ENCODE measurements at regions not wholly inside any gene's neighbourhood (a gene's known extent, or its start where the extent isn't known, plus 50 kb on each side); places are given as distances from the start of the nearest gene placed in this dataset.

DNA sequence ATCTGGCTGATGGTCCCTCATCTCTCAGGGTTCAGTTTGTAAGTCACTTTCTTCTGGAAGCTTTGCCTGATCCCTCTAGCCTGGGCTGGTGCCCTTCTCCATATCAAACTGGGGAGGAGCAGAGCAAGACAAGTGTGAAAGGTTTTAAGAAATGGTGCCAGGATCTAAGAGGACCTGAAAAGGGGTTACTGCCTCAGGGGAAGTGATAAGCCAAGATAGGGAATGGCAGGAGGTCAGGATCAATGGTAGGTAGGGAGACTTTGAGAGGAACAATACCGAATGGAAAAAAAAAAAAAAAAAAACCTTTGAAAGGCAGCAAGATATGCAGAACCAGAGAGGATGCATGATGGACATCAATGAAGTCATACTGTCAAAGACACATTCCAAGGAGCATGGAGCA, 67.5 kb upstream of the TLR4 start:
- intact Hi-C loops (cut with DNase I) = no loop called here
- Histone ChIP-seq H3K4me3 (no peak overlapping the region), H3K36me3 (no peaks in the 10 kb centered on the region), H3K4me1 (no peaks in the 10 kb centered on the region), H3K27ac (no peak overlapping the region), H3K27me3 (no peaks in the 10 kb centered on the region), H3K9me3 (no peaks in the 10 kb centered on the region)
- TF ChIP-seq, protein P1, sequence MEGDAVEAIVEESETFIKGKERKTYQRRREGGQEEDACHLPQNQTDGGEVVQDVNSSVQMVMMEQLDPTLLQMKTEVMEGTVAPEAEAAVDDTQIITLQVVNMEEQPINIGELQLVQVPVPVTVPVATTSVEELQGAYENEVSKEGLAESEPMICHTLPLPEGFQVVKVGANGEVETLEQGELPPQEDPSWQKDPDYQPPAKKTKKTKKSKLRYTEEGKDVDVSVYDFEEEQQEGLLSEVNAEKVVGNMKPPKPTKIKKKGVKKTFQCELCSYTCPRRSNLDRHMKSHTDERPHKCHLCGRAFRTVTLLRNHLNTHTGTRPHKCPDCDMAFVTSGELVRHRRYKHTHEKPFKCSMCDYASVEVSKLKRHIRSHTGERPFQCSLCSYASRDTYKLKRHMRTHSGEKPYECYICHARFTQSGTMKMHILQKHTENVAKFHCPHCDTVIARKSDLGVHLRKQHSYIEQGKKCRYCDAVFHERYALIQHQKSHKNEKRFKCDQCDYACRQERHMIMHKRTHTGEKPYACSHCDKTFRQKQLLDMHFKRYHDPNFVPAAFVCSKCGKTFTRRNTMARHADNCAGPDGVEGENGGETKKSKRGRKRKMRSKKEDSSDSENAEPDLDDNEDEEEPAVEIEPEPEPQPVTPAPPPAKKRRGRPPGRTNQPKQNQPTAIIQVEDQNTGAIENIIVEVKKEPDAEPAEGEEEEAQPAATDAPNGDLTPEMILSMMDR (IDR thresholded peaks at IDR 0.05) = no peak
- TF ChIP-seq POLR2A (IDR thresholded peaks at IDR 0.05) (no peak), POLR2AphosphoS5 (IDR thresholded peaks at IDR 0.05; ENCODE audit: insufficient read depth in 1 of 2, low read depth in 1 of 2) (no peak)
- DNase-seq (ENCODE audit: extremely low spot score in 2 of 2) = no peak

- no peak for DNase-seq (ENCODE audit: extremely low spot score in 2 of 2)
- Histone ChIP-seq H3K4me1 (no peaks in the 10 kb centered on the region), H3K27me3 (no peaks in the 10 kb centered on the region), H3K9me3 (no peaks in the 10 kb centered on the region), H3K27ac (no peak overlapping the region), H3K36me3 (no peaks in the 10 kb centered on the region), H3K4me3 (no peak overlapping the region)
- TF ChIP-seq, protein P1 (IDR thresholded peaks at IDR 0.05) = no peak
- TF ChIP-seq POLR2AphosphoS5 (IDR thresholded peaks at IDR 0.05; ENCODE audit: insufficient read depth in 1 of 2, low read depth in 1 of 2) (no peak), POLR2A (IDR thresholded peaks at IDR 0.05) (no peak)
- intact Hi-C loops (cut with DNase I) = no loop called here
These were observed 79.0 kb upstream of the TLR4 start for GRCh38 chr9:117625154-117625553.

DNA sequence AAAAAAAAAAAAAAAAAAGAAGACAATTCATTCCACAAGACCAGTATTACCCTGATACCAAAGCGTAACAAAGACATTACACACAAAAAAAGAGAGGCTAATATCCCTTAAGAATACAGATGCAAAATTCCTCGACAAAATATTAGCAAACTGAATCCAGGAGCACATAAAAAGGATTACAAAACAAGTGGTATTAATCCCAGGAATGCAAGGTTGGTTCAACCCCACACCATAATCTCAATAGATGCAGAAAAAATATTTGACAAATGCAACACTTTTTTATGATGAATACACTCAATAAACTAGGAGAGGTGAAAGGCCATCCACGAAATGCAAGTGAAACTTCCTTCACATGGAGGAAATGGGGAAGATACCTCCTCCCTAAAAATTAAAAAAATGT, 80.1 kb upstream of the TLR4 start:
- Histone ChIP-seq H3K27ac (no peak overlapping the region), H3K9me3 (no peaks in the 10 kb centered on the region), H3K27me3 (no peaks in the 10 kb centered on the region), H3K4me3 (no peak overlapping the region), H3K36me3 (no peaks in the 10 kb centered on the region), H3K4me1 (no peaks in the 10 kb centered on the region)
- intact Hi-C loops (cut with DNase I) = no loop called here
- no peak for TF ChIP-seq POLR2AphosphoS5 (IDR thresholded peaks at IDR 0.05; ENCODE audit: insufficient read depth in 1 of 2, low read depth in 1 of 2)
- no peak for TF ChIP-seq POLR2A (IDR thresholded peaks at IDR 0.05)
- TF ChIP-seq, protein P1 (IDR thresholded peaks at IDR 0.05) = no peak
- DNase-seq (ENCODE audit: extremely low spot score in 2 of 2) = no peak

DNA sequence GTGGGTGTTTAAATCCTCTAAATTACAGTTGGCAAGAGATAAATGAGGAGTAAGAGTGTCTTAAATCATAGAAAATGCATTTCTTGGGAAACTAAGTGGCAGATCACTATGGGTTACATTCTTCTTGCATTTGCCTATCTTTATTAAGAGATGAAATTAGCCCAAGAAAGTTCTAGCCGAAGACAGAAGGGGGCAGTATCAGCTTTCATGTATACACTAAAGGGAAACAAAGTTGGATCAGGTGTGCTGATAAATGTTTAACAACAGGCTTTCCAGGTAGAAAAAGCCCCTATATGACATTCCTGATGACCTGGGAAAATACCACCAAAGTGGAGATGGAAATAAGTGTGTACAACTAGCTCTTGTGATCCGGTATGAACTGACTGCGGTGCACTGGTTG, 81.9 kb upstream of the TLR4 start:
- Histone ChIP-seq H3K9me3 (no peaks in the 10 kb centered on the region), H3K4me3 (no peak overlapping the region), H3K27ac (no peak overlapping the region), H3K36me3 (no peaks in the 10 kb centered on the region), H3K27me3 (no peaks in the 10 kb centered on the region), H3K4me1 (no peaks in the 10 kb centered on the region)
- DNase-seq (ENCODE audit: extremely low spot score in 2 of 2) = no peak
- intact Hi-C loops (cut with DNase I) = no loop called here
- TF ChIP-seq, protein P1 (IDR thresholded peaks at IDR 0.05) = no peak
- TF ChIP-seq POLR2A (IDR thresholded peaks at IDR 0.05) (no peak), POLR2AphosphoS5 (IDR thresholded peaks at IDR 0.05; ENCODE audit: insufficient read depth in 1 of 2, low read depth in 1 of 2) (no peak)

DNA sequence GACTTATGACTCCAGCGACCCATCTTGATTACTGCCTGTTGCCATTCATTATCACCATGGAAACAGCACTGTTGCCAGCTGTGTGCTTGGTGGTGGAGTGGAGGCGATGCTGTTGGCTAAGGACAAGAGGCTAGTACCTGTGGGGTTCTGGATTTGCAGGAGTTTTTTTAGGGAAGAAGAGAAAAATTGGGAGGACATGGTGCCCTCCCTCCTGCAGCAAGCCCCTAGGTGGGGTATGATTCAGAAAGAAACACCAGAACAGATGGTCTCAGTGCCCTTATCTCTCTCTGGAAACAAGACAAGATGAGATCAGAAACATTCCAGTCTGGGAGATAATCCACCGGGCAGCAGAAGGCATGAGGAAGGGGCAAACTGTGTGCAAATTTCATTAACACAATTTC, 87.8 kb upstream of the TLR4 start:
- TF ChIP-seq, protein P1 (IDR thresholded peaks at IDR 0.05) = no peak
- TF ChIP-seq POLR2AphosphoS5 (IDR thresholded peaks at IDR 0.05; ENCODE audit: insufficient read depth in 1 of 2, low read depth in 1 of 2) (no peak), POLR2A (IDR thresholded peaks at IDR 0.05) (no peak)
- Histone ChIP-seq H3K4me3 (no peak overlapping the region), H3K9me3 (no peaks in the 10 kb centered on the region), H3K27me3 (no peaks in the 10 kb centered on the region), H3K4me1 (no peaks in the 10 kb centered on the region), H3K27ac (no peak overlapping the region), H3K36me3 (no peaks in the 10 kb centered on the region)
- DNase-seq (ENCODE audit: extremely low spot score in 2 of 2) = no peak
- intact Hi-C loops (cut with DNase I) = no loop called here
